ENCODE measurements at regions not wholly inside any gene's neighbourhood (a gene's known extent, or its start where the extent isn't known, plus 50 kb on each side); places are given as distances from the start of the nearest gene placed in this dataset.

DNA sequence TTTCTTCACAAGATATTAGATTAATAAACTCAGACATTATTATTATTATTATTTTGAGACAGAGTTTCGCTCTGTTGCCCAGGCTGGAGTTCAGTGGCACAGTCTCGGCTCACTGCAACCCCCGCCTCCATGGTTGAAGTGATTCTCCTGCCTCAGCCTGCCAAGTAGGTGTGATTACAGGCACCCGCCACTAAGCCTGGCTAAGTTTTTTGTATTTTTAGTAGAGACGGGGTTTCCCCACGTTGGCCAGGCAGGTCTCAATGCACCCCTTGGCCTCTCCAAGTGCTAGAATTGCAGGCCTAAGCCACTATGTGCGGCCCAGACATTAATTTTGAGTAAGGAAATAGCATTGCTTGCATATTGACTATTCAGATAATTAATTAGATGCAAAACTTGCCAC is 554.9 kb upstream of the LRFN5 start:
- POLR2A ChIA-PET: no interaction called here
- no peaks in the 10 kb centered on the region for H3K4me1 ChIP-seq
- ATAC-seq: no peak
- H3K4me2 ChIP-seq: no peak overlapping the region
- no peak for DNase-seq (ENCODE audit: low read depth in 1 of 2, low spot score in 1 of 2)
- no peak overlapping the region for H3K27ac ChIP-seq
- FAIRE-seq: no peak
- CTCF ChIA-PET: no interaction called here
- 36% methylated on average over 7 of the region's 7 CpGs for WGBS (ENCODE audit: missing lambda C conversion rate)
- no peak overlapping the region for H3K4me3 ChIP-seq
- H3K9me3 ChIP-seq: no peaks in the 10 kb centered on the region; the same call in 2 of the 3 replicates
- no peak for TF ChIP-seq NFE2L2 (conservative IDR thresholded peaks at IDR 0.05; ENCODE audit: low read length)
- TF ChIP-seq, protein P1, sequence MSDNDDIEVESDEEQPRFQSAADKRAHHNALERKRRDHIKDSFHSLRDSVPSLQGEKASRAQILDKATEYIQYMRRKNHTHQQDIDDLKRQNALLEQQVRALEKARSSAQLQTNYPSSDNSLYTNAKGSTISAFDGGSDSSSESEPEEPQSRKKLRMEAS (IDR thresholded peaks at IDR 0.05): no peak
- TF ChIP-seq EP300 (IDR thresholded peaks at IDR 0.05): no peak
- TF ChIP-seq NR3C1 (IDR thresholded peaks at IDR 0.05): no peak
- no peak for TF ChIP-seq JUNB (IDR thresholded peaks at IDR 0.05)
- no peak for TF ChIP-seq CEBPB (IDR thresholded peaks at IDR 0.05)
- TF ChIP-seq HOXB5 (CRISPR knock-in tag; IDR thresholded peaks at IDR 0.05): no peak
- no peak for TF ChIP-seq GATA3 (IDR thresholded peaks at IDR 0.05; ENCODE audit: borderline replicate concordance)
- TF ChIP-seq TP53 (CRISPR knock-in tag; IDR thresholded peaks at IDR 0.05): no peak

DNA sequence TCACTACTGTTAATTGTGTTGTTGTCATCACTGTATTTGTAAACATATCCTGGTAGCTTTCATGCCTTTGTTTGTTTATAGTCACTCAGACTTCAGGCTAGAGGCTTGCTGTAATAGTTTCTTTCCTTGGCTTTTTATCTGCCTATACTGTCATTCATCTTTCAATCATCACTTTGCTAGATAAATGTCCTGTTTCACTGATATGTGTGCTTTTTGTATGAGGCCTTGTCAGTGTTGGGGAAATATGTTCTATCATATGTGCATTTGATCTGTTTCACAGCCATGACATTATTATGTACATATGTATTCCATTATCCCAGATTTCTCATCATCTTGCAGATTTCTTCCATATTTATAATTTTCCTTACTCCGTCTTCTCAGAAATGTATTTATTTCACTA is 558.9 kb upstream of the LRFN5 start:
- WGBS (ENCODE audit: missing lambda C conversion rate): 4% methylated on average over 1 of the region's 1 CpG
- no peak overlapping the region for H3K27ac ChIP-seq
- no peak overlapping the region for H3K4me3 ChIP-seq

DNA sequence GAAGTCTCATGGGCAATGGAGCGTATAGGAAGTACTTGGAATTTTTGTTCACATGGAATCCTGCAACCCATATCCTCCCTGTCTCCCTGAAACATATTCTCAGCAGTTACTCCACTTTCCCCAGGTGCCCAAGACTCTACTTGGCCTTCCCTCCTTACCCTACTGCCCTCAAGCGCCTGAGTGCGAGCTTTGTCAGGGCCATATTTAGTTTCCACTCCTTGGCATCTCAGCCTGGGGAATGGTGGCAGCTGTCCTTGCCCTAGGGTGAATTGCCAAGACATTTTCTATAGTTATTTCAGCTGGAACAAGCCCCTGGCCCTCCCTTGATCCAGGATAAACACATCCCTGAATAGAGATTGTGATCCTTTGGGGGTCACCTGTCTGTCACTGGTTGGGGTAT is 569.3 kb upstream of the LRFN5 start:
- DNase-seq (ENCODE audit: low read depth in 1 of 2, low spot score in 1 of 2) (no peak), ATAC-seq (no peak), FAIRE-seq (no peak)
- ChIA-PET POLR2A (no interaction called here), CTCF (no interaction called here)
- no peaks in the 10 kb centered on the region for H3K4me1 ChIP-seq
- H3K4me3 ChIP-seq: no peak overlapping the region
- no peak overlapping the region for H3K27ac ChIP-seq
- no peak overlapping the region for H3K4me2 ChIP-seq
- TF ChIP-seq HEYL (CRISPR knock-in tag; IDR thresholded peaks at IDR 0.05) (no peak), RNF2 (IDR thresholded peaks at IDR 0.05; ENCODE audit: borderline replicate concordance, low read depth) (no peak), FOSB (CRISPR knock-in tag; IDR thresholded peaks at IDR 0.05) (no peak)
- TF ChIP-seq, protein P2, sequence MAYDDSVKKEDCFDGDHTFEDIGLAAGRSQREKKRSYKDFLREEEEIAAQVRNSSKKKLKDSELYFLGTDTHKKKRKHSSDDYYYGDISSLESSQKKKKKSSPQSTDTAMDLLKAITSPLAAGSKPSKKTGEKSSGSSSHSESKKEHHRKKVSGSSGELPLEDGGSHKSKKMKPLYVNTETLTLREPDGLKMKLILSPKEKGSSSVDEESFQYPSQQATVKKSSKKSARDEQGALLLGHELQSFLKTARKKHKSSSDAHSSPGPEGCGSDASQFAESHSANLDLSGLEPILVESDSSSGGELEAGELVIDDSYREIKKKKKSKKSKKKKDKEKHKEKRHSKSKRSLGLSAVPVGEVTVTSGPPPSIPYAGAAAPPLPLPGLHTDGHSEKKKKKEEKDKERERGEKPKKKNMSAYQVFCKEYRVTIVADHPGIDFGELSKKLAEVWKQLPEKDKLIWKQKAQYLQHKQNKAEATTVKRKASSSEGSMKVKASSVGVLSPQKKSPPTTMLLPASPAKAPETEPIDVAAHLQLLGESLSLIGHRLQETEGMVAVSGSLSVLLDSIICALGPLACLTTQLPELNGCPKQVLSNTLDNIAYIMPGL (CRISPR knock-in tag; IDR thresholded peaks at IDR 0.05; ENCODE audit: borderline replicate concordance): no peak
- 17% methylated on average over 2 of the region's 3 CpGs for WGBS (ENCODE audit: missing lambda C conversion rate)
- H3K9me3 ChIP-seq: no peaks in the 10 kb centered on the region

More for the DNA sequence above, 558.9 kb upstream of the LRFN5 start:
- H3K4me2 ChIP-seq: no peak overlapping the region
- TF ChIP-seq NFE2L2 (conservative IDR thresholded peaks at IDR 0.05; ENCODE audit: low read length): no peak
- no peak for TF ChIP-seq EHF (CRISPR knock-in tag; IDR thresholded peaks at IDR 0.05)
- TF ChIP-seq BHLHE40 (IDR thresholded peaks at IDR 0.05; ENCODE audit: low read depth, low read length): no peak
- no peak for TF ChIP-seq CHD2 (IDR thresholded peaks at IDR 0.05; ENCODE audit: low read length, partially characterized antibody)
- no peak for TF ChIP-seq CBX8 (IDR thresholded peaks at IDR 0.05)
- TF ChIP-seq CBX2 (IDR thresholded peaks at IDR 0.05; ENCODE audit: borderline replicate concordance, low read depth): no peak
- TF ChIP-seq TFCP2L1 (CRISPR knock-in tag; IDR thresholded peaks at IDR 0.05): no peak
- TF ChIP-seq, protein P3, sequence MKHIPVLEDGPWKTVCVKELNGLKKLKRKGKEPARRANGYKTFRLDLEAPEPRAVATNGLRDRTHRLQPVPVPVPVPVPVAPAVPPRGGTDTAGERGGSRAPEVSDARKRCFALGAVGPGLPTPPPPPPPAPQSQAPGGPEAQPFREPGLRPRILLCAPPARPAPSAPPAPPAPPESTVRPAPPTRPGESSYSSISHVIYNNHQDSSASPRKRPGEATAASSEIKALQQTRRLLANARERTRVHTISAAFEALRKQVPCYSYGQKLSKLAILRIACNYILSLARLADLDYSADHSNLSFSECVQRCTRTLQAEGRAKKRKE (CRISPR knock-in tag; IDR thresholded peaks at IDR 0.05; ENCODE audit: low read depth): no peak
- CTCF ChIA-PET: no interaction called here
- DNase-seq (ENCODE audit: low read depth in 1 of 2, low spot score in 1 of 2) (no peak), FAIRE-seq (no peak), ATAC-seq (no peak)
- no peaks in the 10 kb centered on the region for H3K4me1 ChIP-seq
- no peaks in the 10 kb centered on the region; the same call in 2 of the 3 replicates for H3K9me3 ChIP-seq
- POLR2A ChIA-PET: no interaction called here

DNA sequence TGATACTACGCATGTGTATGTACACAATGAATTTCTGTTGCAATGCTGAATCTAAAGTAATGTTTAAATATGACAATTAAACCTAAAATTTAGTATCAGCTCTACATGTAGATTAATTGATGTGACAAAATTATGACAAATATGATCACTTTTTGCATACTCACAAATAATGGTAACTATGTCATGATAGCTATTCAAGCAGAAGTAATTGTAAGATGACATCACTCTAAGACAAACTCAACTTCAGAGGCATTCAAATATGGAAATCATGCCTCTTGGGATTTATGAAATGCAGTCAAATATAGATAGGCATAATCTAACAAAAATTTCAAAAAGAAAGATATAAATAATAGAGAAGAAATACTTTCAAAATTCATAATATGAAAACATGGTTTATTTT is 571.7 kb upstream of the LRFN5 start:
- FAIRE-seq (no peak), DNase-seq (ENCODE audit: low read depth in 1 of 2, low spot score in 1 of 2) (no peak), ATAC-seq (no peak)
- Histone ChIP-seq H3K4me2 (no peak overlapping the region), H3K9me3 (no peaks in the 10 kb centered on the region), H3K4me3 (no peak overlapping the region), H3K4me1 (no peaks in the 10 kb centered on the region), H3K27ac (no peak overlapping the region)
- POLR2A ChIA-PET: no interaction called here
- CTCF ChIA-PET: no interaction called here
- TF ChIP-seq FOSB (CRISPR knock-in tag; IDR thresholded peaks at IDR 0.05): no peak
- no peak for TF ChIP-seq HEYL (CRISPR knock-in tag; IDR thresholded peaks at IDR 0.05)
- TF ChIP-seq FOXS1 (CRISPR knock-in tag; IDR thresholded peaks at IDR 0.05): no peak
- TF ChIP-seq NFE2L2 (conservative IDR thresholded peaks at IDR 0.05; ENCODE audit: low read length): no peak
- no peak for TF ChIP-seq CBX2 (IDR thresholded peaks at IDR 0.05; ENCODE audit: borderline replicate concordance, low read depth)
- TF ChIP-seq ZC3H11A (IDR thresholded peaks at IDR 0.05): no peak
- TF ChIP-seq ZSCAN20 (CRISPR knock-in tag; IDR thresholded peaks at IDR 0.05): no peak
- no peak for TF ChIP-seq RNF2 (IDR thresholded peaks at IDR 0.05; ENCODE audit: borderline replicate concordance, low read depth)
- no peak for TF ChIP-seq JUN (IDR thresholded peaks at IDR 0.05)
- TF ChIP-seq, protein P4, sequence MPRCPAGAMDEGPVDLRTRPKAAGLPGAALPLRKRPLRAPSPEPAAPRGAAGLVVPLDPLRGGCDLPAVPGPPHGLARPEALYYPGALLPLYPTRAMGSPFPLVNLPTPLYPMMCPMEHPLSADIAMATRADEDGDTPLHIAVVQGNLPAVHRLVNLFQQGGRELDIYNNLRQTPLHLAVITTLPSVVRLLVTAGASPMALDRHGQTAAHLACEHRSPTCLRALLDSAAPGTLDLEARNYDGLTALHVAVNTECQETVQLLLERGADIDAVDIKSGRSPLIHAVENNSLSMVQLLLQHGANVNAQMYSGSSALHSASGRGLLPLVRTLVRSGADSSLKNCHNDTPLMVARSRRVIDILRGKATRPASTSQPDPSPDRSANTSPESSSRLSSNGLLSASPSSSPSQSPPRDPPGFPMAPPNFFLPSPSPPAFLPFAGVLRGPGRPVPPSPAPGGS (IDR thresholded peaks at IDR 0.05): no peak
- no peak for TF ChIP-seq ZNF302 (CRISPR knock-in tag; IDR thresholded peaks at IDR 0.05)
- TF ChIP-seq NR3C1 (IDR thresholded peaks at IDR 0.05): no peak
- TF ChIP-seq, protein P5, sequence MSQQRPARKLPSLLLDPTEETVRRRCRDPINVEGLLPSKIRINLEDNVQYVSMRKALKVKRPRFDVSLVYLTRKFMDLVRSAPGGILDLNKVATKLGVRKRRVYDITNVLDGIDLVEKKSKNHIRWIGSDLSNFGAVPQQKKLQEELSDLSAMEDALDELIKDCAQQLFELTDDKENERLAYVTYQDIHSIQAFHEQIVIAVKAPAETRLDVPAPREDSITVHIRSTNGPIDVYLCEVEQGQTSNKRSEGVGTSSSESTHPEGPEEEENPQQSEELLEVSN (IDR thresholded peaks at IDR 0.05; ENCODE audit: borderline replicate concordance, low read depth): no peak
- WGBS (ENCODE audit: missing lambda C conversion rate): 25% methylated on average over 1 of the region's 1 CpG

Data from A549 (cell line).